A172 (cell line): ENCODE measurements at regions not wholly inside any gene's neighbourhood (a gene's known extent, or its start where the extent isn't known, plus 50 kb on each side); places are given as distances from the start of the nearest gene placed in this dataset.
"Not testable (repeated sequence)": the region's sequence is repeated elsewhere in the genome, so short reads cannot be mapped to it uniquely, and the experiment has no call there.

Experiments used
- DNase-seq: peaks from one replicate; pipeline ENCODE4 v3.0.0-alpha.2; 2015; ENCODE audit warnings: low spot score

- no peak for DNase-seq
Observed at GRCh38 chr7:114806590-114807162, 115.2 kb upstream of the MDFIC start.

GRCh38 chr7:114812570-114812969, 109.3 kb upstream of the MDFIC start:
- DNase-seq: no peak

GRCh38 chr7:114813624-114814023, 108.3 kb upstream of the MDFIC start:
- DNase-seq: no peak

GRCh38 chr7:114817036-114817435, 104.9 kb upstream of the MDFIC start:
- DNase-seq: not testable (repeated sequence)

GRCh38 chr7:114818501-114818900, 103.4 kb upstream of the MDFIC start:
- peak; percentile 63 for DNase-seq

GRCh38 chr7:114819616-114820362, 102.1 kb upstream of the MDFIC start:
- peak; percentile 97 for DNase-seq

- DNase-seq: no peak
Observed at GRCh38 chr7:114821030-114821900, 100.6 kb upstream of the MDFIC start.

- DNase-seq: no peak
Observed at GRCh38 chr7:114822131-114822530, 99.8 kb upstream of the MDFIC start.

- DNase-seq: no peak
Observed at GRCh38 chr7:114822844-114823243, 99.0 kb upstream of the MDFIC start.

- no peak for DNase-seq
Observed at GRCh38 chr7:114823290-114823689, 98.6 kb upstream of the MDFIC start.

- no peak for DNase-seq
Observed at GRCh38 chr7:114825423-114825951, 96.4 kb upstream of the MDFIC start.

- no peak for DNase-seq
Observed at GRCh38 chr7:114830952-114831351, 90.9 kb upstream of the MDFIC start.

GRCh38 chr7:114832906-114833595, 88.8 kb upstream of the MDFIC start:
- DNase-seq: no peak

GRCh38 chr7:114835303-114835702, 86.6 kb upstream of the MDFIC start:
- DNase-seq: no peak

- no peak for DNase-seq
Observed at GRCh38 chr7:114835861-114836260, 86.0 kb upstream of the MDFIC start.

- DNase-seq: no peak
Observed at GRCh38 chr7:114842551-114843065, 79.3 kb upstream of the MDFIC start.

- DNase-seq: no peak
Observed at GRCh38 chr7:114843102-114843501, 78.8 kb upstream of the MDFIC start.

GRCh38 chr7:114851406-114852061, 70.4 kb upstream of the MDFIC start:
- DNase-seq: no peak

- DNase-seq: no peak
Observed at GRCh38 chr7:114852293-114852692, 69.6 kb upstream of the MDFIC start.

GRCh38 chr7:114853189-114853588, 68.7 kb upstream of the MDFIC start:
- no peak for DNase-seq

GRCh38 chr7:114854369-114854768, 67.5 kb upstream of the MDFIC start:
- DNase-seq: no peak
